ENCODE measurements at regions not wholly inside any gene's neighbourhood (a gene's known extent, or its start where the extent isn't known, plus 50 kb on each side); places are given as distances from the start of the nearest gene placed in this dataset.

DNA sequence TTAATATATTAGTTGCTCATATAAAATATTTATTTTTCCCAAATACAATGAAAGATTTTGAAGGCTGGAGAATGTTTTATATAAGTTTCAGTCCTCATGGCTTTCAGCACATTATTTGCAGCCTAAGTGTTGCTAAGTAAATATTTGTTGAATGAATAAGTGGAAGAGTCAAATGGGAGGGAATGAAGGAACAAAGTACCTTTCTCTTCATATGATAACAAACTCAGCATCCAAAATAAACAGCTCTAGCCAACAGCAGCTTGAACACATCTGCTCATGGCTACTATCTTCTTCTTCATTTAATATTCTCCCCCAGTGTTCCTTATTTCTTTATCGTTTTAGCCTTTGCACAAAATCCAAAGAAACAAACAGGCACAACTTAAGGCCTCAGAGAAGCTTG, 385.2 kb upstream of the PIK3C3 start (continued):
- TF ChIP-seq, protein P1, sequence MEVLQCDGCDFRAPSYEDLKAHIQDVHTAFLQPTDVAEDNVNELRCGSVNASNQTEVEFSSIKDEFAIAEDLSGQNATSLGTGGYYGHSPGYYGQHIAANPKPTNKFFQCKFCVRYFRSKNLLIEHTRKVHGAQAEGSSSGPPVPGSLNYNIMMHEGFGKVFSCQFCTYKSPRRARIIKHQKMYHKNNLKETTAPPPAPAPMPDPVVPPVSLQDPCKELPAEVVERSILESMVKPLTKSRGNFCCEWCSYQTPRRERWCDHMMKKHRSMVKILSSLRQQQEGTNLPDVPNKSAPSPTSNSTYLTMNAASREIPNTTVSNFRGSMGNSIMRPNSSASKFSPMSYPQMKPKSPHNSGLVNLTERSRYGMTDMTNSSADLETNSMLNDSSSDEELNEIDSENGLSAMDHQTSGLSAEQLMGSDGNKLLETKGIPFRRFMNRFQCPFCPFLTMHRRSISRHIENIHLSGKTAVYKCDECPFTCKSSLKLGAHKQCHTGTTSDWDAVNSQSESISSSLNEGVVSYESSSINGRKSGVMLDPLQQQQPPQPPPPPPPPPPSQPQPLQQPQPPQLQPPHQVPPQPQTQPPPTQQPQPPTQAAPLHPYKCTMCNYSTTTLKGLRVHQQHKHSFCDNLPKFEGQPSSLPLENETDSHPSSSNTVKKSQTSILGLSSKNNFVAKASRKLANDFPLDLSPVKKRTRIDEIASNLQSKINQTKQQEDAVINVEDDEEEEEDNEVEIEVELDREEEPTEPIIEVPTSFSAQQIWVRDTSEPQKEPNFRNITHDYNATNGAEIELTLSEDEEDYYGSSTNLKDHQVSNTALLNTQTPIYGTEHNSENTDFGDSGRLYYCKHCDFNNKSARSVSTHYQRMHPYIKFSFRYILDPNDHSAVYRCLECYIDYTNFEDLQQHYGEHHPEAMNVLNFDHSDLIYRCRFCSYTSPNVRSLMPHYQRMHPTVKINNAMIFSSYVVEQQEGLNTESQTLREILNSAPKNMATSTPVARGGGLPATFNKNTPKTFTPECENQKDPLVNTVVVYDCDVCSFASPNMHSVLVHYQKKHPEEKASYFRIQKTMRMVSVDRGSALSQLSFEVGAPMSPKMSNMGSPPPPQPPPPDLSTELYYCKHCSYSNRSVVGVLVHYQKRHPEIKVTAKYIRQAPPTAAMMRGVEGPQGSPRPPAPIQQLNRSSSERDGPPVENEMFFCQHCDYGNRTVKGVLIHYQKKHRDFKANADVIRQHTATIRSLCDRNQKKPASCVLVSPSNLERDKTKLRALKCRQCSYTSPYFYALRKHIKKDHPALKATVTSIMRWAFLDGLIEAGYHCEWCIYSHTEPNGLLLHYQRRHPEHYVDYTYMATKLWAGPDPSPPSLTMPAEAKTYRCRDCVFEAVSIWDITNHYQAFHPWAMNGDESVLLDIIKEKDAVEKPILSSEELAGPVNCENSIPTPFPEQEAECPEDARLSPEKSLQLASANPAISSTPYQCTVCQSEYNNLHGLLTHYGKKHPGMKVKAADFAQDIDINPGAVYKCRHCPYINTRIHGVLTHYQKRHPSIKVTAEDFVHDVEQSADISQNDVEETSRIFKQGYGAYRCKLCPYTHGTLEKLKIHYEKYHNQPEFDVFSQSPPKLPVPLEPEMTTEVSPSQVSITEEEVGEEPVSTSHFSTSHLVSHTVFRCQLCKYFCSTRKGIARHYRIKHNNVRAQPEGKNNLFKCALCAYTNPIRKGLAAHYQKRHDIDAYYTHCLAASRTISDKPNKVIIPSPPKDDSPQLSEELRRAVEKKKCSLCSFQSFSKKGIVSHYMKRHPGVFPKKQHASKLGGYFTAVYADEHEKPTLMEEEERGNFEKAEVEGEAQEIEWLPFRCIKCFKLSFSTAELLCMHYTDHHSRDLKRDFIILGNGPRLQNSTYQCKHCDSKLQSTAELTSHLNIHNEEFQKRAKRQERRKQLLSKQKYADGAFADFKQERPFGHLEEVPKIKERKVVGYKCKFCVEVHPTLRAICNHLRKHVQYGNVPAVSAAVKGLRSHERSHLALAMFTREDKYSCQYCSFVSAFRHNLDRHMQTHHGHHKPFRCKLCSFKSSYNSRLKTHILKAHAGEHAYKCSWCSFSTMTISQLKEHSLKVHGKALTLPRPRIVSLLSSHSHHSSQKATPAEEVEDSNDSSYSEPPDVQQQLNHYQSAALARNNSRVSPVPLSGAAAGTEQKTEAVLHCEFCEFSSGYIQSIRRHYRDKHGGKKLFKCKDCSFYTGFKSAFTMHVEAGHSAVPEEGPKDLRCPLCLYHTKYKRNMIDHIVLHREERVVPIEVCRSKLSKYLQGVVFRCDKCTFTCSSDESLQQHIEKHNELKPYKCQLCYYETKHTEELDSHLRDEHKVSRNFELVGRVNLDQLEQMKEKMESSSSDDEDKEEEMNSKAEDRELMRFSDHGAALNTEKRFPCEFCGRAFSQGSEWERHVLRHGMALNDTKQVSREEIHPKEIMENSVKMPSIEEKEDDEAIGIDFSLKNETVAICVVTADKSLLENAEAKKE (CRISPR knock-in tag; IDR thresholded peaks at IDR 0.05): no peak
- TF ChIP-seq POLR2AphosphoS5 (IDR thresholded peaks at IDR 0.05; ENCODE audit: low read depth) (no peak), EZH2 (IDR thresholded peaks at IDR 0.05; ENCODE audit: low read depth, unreplicated experiment) (no peak), CREB1 (CRISPR knock-in tag; IDR thresholded peaks at IDR 0.05; ENCODE audit: low read depth) (no peak), ZNF114 (CRISPR knock-in tag; IDR thresholded peaks at IDR 0.05) (no peak)
- TF ChIP-seq, protein P2, sequence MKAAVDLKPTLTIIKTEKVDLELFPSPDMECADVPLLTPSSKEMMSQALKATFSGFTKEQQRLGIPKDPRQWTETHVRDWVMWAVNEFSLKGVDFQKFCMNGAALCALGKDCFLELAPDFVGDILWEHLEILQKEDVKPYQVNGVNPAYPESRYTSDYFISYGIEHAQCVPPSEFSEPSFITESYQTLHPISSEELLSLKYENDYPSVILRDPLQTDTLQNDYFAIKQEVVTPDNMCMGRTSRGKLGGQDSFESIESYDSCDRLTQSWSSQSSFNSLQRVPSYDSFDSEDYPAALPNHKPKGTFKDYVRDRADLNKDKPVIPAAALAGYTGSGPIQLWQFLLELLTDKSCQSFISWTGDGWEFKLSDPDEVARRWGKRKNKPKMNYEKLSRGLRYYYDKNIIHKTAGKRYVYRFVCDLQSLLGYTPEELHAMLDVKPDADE (IDR thresholded peaks at IDR 0.05): no peak
- TF ChIP-seq, protein P3, sequence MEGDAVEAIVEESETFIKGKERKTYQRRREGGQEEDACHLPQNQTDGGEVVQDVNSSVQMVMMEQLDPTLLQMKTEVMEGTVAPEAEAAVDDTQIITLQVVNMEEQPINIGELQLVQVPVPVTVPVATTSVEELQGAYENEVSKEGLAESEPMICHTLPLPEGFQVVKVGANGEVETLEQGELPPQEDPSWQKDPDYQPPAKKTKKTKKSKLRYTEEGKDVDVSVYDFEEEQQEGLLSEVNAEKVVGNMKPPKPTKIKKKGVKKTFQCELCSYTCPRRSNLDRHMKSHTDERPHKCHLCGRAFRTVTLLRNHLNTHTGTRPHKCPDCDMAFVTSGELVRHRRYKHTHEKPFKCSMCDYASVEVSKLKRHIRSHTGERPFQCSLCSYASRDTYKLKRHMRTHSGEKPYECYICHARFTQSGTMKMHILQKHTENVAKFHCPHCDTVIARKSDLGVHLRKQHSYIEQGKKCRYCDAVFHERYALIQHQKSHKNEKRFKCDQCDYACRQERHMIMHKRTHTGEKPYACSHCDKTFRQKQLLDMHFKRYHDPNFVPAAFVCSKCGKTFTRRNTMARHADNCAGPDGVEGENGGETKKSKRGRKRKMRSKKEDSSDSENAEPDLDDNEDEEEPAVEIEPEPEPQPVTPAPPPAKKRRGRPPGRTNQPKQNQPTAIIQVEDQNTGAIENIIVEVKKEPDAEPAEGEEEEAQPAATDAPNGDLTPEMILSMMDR (conservative IDR thresholded peaks at IDR 0.05; ENCODE audit: low read depth in 2 of 2): no peak

DNA sequence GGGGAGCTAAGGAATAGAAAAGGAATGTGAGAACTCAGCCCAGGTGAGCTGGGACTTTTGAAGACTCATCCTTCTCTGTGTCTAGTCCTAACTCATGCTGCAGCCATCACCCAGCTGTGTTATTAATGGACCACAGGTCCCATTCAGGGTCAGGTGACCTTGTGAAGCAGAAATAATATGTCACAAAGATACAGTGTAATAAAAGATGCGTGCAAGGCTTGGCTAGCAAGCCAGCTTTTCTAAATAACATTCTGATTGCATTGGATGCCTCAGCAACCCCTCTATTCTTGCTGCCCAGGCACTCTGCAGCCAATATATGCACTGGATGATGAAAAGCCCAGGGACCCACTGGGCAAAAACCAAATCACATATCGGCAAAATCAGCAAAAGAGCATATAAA, 393.1 kb upstream of the PIK3C3 start:
- H3F3A ChIP-seq (replicated peaks; ENCODE audit: low read depth): no peaks in the 10 kb centered on the region
- no peaks in the 10 kb centered on the region for H3K27me3 ChIP-seq (ENCODE audit: insufficient read depth)
- H3K9me2 ChIP-seq (ENCODE audit: insufficient read depth): no peaks in the 10 kb centered on the region
- no peaks in the 10 kb centered on the region; the same call in 1 of the 2 replicates for H4K20me1 ChIP-seq (replicated peaks; ENCODE audit: insufficient read depth)
- no peak overlapping the region for H2AFZ ChIP-seq
- H3K4me2 ChIP-seq: no peak overlapping the region
- no peaks in the 10 kb centered on the region for H3K27me3 Mint-ChIP-seq (ENCODE audit: insufficient read depth, low read depth, poor library complexity)
- H3K27ac ChIP-seq (ENCODE audit: low read depth): no peak overlapping the region
- no peak overlapping the region for H3K27ac Mint-ChIP-seq
- no peaks in the 10 kb centered on the region for H3K9me3 Mint-ChIP-seq
- peaks cover 6% of the 10 kb centered on the region; the same call in 1 of the 3 replicates for H3K4me1 Mint-ChIP-seq
- no peaks in the 10 kb centered on the region for H3K36me3 Mint-ChIP-seq (ENCODE audit: low read depth)
- no peaks in the 10 kb centered on the region for H3K36me3 ChIP-seq (ENCODE audit: insufficient read depth)
- no peak overlapping the region for H3K4me3 Mint-ChIP-seq
- DNase-seq (ENCODE audit: low spot score) (no peak), ATAC-seq (no peak)
- no peak overlapping the region for H3K4me3 ChIP-seq
- no peaks in the 10 kb centered on the region for H3K4me1 ChIP-seq (ENCODE audit: insufficient read depth)
- no peaks in the 10 kb centered on the region for H3K79me2 ChIP-seq (replicated peaks; ENCODE audit: insufficient read depth)
- TF ChIP-seq, protein P1 (CRISPR knock-in tag; IDR thresholded peaks at IDR 0.05): no peak

Data from GM23338 (cell line).